AG20443 (cell line): ENCODE measurements at regions not wholly inside any gene's neighbourhood (a gene's known extent, or its start where the extent isn't known, plus 50 kb on each side); places are given as distances from the start of the nearest gene placed in this dataset.
"Not testable (repeated sequence)": the region's sequence is repeated elsewhere in the genome, so short reads cannot be mapped to it uniquely, and the experiment has no call there.

Experiments
- DNase-seq: peaks from one replicate; pipeline ENCODE4 v3.0.0; 2012; ENCODE audit warnings: low spot score, mixed read lengths

DNA sequence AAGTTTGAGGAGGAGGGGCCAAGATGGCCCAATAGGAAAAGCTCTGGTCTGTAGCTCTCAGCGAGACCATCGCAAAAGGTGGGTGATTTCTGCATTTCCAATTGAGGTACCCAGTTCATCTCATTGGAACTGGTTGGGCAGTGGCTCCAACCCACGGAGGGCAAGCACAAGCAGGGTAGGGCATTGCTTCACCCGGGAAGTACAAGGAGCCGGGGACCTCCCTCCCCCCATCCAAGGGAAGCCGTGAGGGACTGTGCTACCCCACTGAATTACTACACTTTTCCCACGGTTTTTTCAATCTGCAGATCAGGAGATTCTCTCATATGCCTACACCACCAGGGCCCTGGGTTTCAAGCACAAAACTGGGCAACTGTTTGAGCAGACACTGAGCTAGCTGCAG lies 58.0 kb upstream of the EFCAB3 start:
- DNase-seq = no peak

DNA sequence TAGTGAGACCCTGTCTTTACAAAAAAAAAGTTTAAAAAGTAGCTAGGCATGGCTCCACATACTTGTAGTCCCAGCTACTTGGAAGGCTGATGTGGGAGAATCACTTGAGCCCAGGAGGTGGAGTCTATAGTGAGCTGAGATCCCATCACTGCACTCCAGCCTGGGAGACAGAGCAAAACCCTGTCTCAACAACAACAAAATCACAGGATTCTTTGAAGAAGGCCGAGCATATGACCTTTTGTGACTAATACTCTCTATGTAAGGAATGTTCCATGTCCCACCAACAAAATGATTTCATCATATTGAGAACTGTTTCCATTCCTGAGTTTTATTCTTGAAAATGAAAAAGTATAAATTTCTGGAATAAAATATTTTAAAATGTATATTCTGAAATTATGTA lies 58.9 kb upstream of the EFCAB3 start:
- no peak for DNase-seq

DNA sequence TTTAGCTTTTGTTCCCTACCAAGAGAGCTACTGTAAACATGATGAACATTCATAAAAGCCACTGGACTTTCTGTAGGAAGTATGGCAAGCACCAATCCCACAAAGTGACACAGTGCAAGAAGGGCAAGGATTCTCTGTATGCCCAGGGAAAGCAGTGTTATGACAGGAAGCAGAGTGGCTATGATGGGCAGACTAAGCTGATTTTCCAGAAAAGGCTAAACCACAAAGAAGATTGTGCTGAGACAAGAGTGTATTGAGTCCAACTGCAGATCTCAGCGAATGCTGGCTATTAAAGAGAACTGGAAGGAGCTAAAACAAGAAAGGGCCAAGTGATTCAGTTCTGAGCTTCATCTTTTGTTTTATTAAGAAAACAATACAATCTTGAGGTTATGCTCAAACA lies 60.5 kb upstream of the EFCAB3 start:
- DNase-seq = no peak

DNA sequence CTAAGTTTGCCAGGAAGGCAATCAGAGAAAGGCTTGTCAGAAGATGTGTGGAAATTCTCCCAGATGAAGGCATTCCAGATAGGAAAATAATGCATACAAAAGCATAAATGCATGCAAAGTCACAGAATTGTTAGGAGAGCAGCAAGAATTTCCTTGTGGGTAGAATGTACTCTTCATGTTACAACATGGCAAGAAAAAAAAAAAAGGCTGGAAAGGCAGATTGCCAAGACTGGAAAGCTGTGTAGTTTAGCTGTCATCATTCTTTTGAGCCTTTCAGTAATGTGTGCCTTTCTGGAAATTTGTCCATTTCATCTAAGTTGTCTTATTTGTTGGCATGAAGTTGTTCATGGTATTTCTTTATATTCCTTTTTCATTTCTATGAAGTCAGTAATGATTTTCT lies 71.0 kb upstream of the EFCAB3 start:
- DNase-seq = no peak

DNA sequence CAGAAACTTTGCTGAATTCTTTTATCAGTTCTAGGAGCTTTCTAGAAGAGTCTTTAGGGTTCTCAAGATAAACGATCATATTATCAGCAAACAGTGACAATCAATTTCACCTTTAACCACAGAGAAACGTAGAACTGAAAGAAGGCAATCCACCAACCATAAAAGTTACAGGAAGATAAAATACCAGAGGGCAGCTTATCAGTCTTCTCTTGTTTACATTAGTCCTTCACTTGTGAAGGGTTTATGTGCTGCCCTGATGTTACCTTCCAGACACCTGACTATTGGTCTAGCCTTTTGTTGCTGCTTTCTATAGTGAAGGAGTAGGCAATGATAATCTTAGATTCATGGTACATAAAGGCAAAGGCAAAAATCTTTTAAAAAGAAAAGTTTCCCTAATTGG lies 73.2 kb upstream of the EFCAB3 start:
- no peak for DNase-seq

DNA sequence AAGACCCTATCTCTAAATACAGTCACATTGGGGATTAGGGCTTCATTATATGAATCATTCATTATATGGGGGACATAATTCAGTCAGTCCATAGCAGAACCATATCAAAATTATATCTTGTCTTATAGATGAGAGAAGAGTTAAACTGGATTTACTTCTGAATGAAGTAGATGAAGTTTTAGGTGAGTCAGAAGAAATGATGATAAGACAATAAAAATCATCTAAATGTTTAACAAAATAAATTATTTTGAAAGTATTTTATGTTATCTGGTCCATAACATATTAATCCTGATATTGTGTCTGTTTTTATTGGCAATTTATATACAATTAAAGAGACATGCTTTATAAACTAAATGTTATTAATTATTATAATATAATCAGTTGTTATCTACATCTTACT lies 76.9 kb upstream of the EFCAB3 start:
- no peak for DNase-seq

DNA sequence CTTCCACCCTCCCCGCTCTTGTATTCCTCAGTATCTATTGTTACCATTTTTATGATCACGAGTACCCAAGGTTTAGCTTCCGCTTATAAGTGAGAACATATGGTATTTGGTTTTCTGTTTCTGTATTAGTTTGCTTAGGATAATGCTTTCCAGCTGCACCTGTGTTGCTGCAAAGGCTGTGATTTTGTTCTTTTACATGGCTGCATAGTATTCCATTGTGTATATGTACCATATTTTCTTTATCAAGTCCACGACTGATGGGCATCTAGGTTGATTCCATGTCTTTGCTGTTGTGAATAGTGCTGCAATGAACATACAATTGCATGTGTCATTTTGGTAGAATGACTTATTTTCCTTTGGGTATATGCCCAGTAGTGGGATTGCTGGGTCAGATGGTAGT lies 79.7 kb upstream of the EFCAB3 start:
- no peak for DNase-seq

DNA sequence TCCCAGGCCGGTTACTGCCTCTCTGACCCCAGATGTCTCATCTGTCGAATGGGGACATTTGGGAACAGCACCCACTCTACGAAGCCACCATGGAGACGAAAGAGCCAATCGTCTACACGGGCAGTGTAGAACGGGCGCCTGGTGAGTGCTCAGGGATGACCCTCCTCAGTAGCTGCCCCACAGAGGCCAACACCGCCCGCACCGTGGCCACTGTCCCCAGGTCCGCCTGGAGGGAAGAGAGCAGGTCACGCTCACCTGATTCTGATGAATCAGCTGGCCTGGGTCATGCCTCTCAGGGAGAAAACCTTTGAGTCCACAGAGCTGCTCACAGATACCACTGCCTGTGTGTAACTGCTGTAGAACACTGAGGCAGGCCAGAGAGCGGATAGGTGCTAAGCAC lies 105.1 kb upstream of the EFCAB3 start:
- DNase-seq = not testable (repeated sequence)

DNA sequence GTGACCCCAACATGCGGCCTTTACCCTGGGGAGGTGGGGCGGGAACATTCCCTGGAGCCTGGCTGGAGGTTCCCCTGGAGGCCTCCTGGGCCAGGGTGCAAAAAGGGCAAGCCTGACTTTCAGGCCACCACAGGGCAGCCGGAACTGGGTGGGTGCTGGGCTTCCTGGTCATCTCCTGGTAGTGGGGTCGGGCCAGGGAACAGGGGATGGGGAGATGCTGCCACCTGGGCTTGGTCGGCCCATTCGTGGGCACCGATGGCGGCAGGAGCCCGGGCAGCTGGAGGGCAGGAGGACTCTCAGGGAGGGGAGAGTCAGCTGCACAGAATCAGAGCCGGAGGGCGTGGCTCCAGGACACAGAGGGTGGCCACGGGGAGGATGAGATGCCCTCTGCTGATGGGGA lies 112.0 kb upstream of the EFCAB3 start:
- DNase-seq = not testable (repeated sequence)

DNA sequence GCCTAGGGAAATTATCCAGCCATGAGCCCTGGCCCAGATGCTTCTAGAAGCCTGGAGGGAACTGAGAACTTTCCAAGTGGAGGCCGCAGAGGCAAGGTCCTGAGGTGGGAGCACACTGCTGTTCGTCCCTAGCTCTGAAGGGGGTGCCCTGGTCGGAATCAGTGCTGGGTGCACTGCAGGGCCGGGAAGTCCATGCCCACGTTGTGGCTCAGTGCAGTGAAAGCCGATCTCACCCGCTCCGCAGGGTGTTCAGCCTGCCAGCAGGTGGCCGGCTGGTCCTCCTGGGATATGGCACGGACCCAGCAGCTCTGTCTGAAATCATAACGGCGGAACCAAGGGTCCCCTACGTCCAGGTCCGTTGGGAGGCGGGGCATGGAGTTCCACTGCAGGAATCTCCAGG lies 115.4 kb upstream of the EFCAB3 start:
- not testable (repeated sequence) for DNase-seq

DNA sequence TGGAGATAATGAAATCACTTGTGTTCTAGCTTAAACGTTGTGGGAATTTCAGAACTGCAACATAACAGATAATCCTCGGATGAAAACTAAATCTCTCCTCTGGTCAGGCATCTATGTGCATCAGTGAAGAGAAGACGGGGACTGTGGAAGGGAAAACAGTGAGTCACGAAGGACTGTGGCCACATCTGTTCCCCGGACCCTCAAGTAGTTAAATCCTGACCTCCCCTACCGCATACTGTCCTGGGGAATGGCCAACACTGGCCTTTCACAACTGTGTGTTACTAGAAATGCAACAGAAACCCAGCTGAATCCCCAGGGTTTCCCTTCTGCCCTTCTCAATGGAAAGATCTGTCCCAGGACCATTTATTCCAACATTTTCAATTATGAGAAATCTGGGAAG lies 124.6 kb upstream of the EFCAB3 start:
- DNase-seq = not testable (repeated sequence)

DNA sequence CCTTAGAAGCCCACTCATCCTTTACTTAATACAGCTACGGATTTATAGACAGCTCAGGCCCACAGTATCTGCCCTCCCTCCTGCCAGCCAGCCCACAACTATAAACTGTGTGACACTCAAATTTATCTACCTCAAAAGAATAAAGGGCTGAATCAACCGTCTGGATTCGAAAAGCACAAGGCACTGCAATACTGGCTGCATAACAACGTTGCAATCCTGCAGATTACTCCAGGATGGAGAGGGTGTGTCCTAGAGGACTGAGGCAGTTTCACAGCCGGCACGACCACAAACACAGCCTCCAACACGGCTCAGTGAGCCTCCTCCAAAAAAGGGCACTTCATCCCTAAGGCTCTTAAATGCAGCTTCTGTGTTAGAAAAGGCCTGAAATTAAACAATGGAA lies 138.3 kb upstream of the EFCAB3 start:
- not testable (repeated sequence) for DNase-seq

DNA sequence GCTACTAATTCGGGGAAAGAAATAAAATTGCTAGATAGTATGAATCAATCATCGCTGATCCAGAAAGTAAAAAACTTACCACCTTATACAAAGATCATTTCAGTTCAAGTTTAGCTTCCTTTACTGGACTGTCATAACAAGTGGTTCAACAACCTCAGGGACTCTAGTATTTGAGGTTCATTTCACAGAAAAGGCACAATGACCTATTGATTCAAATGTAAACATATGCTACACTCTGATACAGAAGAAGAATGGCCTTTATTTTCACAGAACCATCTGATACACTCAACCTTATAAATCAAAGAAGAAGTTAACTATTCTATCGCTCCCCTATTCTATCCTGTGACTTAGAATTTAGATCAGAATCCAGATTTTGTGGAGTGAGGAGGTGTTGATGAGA lies 140.8 kb upstream of the EFCAB3 start:
- not testable (repeated sequence) for DNase-seq

DNA sequence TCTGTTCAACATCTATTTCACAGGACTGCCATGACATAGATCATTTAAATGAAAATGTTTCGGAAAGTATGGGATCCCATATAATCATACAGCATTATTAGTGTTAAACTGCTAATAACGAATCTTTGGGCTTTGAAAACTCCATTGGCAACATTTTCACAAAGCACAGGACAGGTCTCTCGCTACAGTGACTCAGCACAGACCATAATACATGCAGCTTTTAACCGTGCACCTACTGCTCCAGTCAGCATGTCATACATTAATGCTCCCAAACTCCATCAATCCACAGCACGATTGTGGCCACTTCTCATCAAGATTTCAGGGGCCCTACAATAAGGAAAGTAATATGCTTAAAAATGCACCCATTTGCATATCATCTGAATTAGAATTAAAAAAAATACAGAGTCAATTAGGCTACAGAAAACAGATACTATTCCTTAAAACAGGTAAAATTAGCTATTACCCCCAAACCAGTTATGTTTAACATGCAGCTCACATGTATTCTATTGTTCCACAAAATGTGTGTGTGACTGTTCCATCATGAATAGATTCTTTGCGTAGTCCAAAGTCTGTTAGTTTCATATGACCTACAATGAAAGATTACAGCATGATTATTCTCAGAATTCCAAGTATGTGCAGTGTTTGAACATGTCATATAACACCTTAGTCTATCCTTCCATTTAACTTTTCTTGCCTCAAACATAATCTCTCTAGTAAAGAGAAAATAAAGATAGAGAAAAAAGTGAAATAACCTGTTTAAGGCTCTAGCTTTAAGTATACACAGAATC lies 141.6 kb upstream of the EFCAB3 start:
- DNase-seq = not testable (repeated sequence)

DNA sequence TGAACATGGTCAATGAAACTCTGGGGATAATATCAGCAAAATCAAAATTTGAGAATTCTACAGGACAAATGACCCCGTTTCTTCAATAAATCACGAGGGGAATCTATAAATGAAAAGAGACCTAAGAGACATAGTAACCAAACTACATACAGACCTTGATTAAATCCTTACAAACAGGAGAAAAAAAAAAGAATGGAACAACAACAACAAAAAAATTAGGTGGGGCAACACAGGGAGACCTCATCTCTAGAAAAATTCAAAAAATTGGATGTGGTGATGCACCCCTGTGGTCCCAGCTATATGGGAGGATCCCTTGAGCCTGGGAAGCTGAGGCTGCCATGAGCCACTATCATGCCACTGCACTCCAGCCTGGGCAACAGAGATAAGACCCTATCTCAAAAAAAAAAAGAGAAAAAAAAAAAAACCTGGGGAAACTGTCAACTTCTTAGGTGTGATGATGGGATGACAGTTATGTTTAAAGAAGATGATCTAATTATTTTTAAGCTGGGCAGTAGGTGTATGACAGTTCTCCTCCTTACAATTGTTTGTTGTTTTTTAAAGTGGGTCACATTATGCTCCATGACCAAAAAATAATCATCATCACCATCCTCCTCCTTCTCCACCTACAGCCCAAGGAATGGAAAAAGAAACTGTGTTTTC lies 146.4 kb upstream of the EFCAB3 start:
- not testable (repeated sequence) for DNase-seq

DNA sequence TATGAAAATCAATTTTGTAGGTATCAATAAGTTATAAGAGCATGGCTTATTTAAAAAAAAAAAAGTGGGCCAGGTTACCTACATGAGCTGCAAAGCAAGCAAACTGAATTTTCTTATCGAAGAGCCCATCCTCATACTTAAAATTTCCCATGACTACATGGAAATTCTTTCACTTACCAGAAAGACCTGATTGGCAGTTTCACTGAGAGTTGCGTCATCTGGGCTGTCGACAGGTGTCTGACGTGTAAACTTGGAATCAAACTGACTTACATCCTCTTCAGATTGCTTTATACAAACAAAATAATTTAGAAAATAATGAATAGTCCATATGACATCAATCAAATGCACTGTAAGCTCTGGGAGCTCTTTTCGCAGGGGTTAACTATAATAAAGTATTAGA lies 149.1 kb upstream of the EFCAB3 start:
- not testable (repeated sequence) for DNase-seq

DNA sequence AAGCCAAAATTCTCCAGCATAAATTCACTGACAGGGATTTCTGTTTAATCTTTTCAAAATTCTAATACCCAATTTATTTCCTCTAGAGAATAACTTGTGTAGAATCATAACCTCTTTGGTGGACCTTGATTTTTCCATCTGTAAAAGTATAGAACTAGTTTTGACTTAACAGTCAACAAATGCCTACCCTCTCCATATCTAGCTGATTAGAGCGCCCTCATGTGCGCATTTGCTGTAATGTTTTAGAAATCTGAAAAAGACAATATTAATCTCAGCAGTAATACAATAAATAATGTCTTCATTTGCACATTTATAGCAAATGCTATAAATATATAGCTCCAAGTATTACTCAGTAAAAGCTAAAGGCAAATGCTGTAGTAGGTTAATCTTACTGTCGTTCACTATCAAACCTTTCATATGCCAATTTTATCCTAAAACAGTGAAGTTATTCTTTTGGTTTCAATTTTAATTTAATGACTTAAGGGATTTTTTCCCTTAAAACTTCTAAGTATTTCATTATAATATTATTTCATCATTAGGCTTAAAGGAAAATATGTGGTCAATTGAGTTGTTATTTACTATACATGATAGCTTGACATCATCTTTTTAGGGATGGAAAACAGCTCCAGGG lies 153.6 kb upstream of the EFCAB3 start:
- not testable (repeated sequence) for DNase-seq

DNA sequence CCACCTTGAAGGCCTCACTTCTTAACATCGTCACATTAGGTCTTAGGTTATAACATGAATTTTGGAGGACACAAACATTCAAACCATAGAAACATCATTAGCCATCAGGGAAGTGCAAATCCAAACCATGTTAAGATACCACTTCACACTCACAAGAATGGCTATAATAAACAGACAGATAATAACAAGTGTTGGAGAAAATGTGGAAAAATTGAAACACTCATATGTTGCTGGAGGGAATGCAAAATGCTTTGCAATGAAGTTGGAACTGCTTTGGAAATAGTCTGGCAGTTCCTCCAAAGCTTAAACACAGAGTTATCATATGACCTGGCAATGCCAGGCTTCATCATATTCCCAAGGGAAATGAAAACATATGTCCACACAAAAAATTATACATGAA lies 156.8 kb upstream of the EFCAB3 start:
- not testable (repeated sequence) for DNase-seq

DNA sequence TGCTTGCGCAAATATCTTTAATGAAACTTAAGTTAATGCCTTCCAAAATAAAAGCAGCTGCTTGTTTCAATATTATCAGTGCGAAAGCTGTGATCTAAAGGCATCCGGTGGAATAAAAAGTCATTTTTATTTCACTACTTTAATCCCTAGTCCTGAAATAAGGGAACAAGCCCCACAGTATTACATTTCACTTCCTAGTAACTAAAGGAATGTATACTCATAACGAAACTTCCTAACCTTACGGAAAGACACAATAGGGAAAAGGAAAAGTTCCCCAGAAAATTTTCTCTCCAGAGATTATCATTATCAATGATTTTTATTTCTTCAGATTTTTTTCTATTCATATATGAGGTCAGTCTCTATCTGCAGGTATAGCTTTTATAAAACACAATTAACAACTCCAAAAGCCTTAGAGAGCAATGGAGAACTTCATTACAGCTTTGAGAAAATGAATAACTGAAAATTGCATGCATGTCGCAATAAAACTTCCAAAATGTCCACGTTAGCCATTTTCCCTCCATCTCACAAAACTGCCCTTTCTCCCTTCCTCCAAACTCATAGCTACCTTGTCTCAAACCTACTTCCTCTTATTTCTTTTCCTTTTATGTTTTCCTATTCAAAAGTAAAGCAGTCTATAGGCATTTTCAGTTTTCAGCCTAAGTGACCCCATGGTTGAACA lies 154.3 kb upstream of the MED13 start:
- DNase-seq = no peak

DNA sequence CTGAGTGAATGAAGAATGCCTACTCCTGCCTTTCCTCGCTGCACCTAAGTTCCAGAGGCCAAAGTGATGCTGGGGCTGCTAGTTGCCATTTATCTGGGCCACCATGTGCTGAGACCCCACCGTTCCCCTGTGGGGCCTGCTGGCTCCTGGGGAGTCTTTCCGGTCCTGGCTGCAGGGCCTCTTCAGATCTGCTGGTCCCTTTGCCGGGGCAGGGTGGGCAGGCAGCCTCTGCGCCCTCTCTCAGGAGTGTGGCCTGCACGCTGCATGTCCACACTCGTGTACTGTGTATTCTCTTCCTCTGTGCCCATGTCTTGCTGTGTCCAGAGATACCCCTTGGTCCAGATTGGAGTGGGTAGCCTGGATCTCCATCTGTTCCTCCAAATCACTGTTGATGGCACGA lies 151.8 kb upstream of the MED13 start:
- DNase-seq = peak; percentile 2

DNA sequence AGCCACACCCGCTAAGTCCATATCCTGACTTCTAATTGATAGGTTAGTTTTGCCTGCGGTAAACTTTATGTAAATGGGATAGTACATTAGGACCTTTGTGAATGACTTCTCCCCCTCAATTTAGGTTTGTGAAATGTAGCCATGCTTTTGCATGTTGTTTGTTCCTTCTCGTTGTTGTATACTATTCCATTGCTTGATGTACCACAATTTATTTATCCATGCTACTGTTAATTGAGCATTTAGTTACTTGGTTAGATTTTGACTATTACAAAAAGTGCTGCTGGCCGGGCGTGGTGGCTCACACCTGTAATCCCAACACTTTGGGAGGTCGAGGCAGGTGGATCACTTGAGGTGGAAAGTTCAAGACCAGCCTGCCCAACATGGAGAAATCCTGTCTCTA lies 150.8 kb upstream of the MED13 start:
- DNase-seq = not testable (repeated sequence)

DNA sequence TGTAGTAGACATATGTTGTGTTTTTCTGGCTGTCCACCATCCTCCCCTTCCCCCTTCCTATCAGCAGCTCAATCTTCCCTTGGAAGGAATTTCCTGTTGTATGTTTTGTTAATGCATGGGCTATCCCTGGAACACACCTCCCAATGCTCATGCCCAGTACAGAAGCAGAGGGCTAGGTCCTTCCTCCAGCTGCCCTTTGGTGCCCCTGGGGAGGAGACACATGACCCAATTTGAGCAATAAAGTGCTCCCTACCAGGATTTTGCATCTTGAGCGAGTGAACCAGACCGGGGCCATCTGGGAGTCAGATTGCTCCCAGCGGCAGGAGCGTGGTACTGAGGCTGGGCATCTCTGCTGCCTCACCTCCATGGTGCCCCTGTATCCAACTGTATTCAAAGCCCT lies 141.5 kb upstream of the MED13 start:
- no peak for DNase-seq

DNA sequence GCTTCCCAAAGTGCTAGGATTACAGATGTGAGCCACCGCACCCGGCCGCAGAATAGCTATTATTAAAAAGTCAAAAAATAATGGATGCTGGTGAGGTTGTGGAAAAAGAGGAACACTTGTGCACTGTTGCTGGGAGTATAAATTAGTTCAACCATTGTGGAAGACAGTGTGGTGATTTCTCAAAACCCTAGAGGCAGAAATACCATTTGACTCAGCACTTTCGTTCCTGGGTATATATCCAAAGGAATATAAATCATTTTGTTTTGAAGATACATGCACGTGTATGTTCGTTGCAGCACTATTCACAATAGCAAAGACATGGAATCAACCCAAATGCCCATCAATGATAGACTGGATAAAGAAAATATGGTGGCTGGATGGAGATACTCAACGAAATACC lies 132.1 kb upstream of the MED13 start:
- not testable (repeated sequence) for DNase-seq
